ENCODE measurements at regions not wholly inside any gene's neighbourhood (a gene's known extent, or its start where the extent isn't known, plus 50 kb on each side); places are given as distances from the start of the nearest gene placed in this dataset.
A peak's percentile ranks its signal among the peaks of the same experiment; 100 is the strongest.

- Histone ChIP-seq H3K4me3 (no peak overlapping the region), H3K9me3 (no peaks in the 10 kb centered on the region), H3K27me3 (no peaks in the 10 kb centered on the region), H3K27ac (peak overlapping the region in 1 of 4 donors; percentile 21), H3K4me1 (peaks cover 0 to 3% (median 0%) of the 10 kb centered on the region in 3 donors), H3K36me3 (no peaks in the 10 kb centered on the region)
- no peak for TF ChIP-seq EP300 (IDR thresholded peaks at IDR 0.05)
- WGBS, 2 donors (ENCODE audit: low coverage in 1 of 2): 74% methylated on average over 2 to 3 of the region's 3 CpGs
- peak; percentile 10 for ATAC-seq
Measured at GRCh38 chr6:163813979-163814493, 399.5 kb downstream of the QKI start.

GRCh38 chr6:163811317-163811716 is 396.8 kb downstream of the QKI start:
- ATAC-seq: no peak
- H3K9me3 ChIP-seq: no peaks in the 10 kb centered on the region
- WGBS, 2 donors (ENCODE audit: low coverage in 1 of 2): 83 to 100% methylated on average over 1 of the region's 1 CpG

GRCh38 chr6:163809364-163809763 is 394.8 kb downstream of the QKI start:
- H3K27ac ChIP-seq: no peak overlapping the region
- H3K4me3 ChIP-seq: no peak overlapping the region
- ATAC-seq: no peak
- TF ChIP-seq EP300 (IDR thresholded peaks at IDR 0.05): no peak
- no peak for TF ChIP-seq POLR2AphosphoS5 (IDR thresholded peaks at IDR 0.05)
- no peak for TF ChIP-seq CTCF (IDR thresholded peaks at IDR 0.05)
- TF ChIP-seq POLR2A (IDR thresholded peaks at IDR 0.05): no peak
- H3K27me3 ChIP-seq: no peaks in the 10 kb centered on the region
- H3K36me3 ChIP-seq: no peaks in the 10 kb centered on the region
- no peaks in the 10 kb centered on the region for H3K9me3 ChIP-seq
- no peaks in the 10 kb centered on the region for H3K4me1 ChIP-seq
- 87 to 98% methylated on average over 5 to 7 of the region's 8 CpGs for WGBS, 2 donors (ENCODE audit: low coverage in 1 of 2)

More at GRCh38 chr6:163811317-163811716, 396.8 kb downstream of the QKI start:
- peaks cover 0 to 3% (median 0%) of the 10 kb centered on the region in 3 donors for H3K4me1 ChIP-seq
- no peaks in the 10 kb centered on the region for H3K27me3 ChIP-seq
- H3K27ac ChIP-seq: no peak overlapping the region
- no peak for TF ChIP-seq EP300 (IDR thresholded peaks at IDR 0.05)
- no peak for TF ChIP-seq CTCF (IDR thresholded peaks at IDR 0.05)
- TF ChIP-seq POLR2A (IDR thresholded peaks at IDR 0.05): no peak
- no peak for TF ChIP-seq POLR2AphosphoS5 (IDR thresholded peaks at IDR 0.05)
- H3K36me3 ChIP-seq: no peaks in the 10 kb centered on the region
- H3K4me3 ChIP-seq: no peak overlapping the region

- TF ChIP-seq EP300 (IDR thresholded peaks at IDR 0.05) (no peak), POLR2AphosphoS5 (IDR thresholded peaks at IDR 0.05) (no peak), POLR2A (IDR thresholded peaks at IDR 0.05) (no peak), CTCF (IDR thresholded peaks at IDR 0.05) (no peak)
- Histone ChIP-seq H3K9me3 (no peaks in the 10 kb centered on the region), H3K36me3 (no peaks in the 10 kb centered on the region), H3K4me1 (no peaks in the 10 kb centered on the region), H3K4me3 (no peak overlapping the region), H3K27ac (no peak overlapping the region), H3K27me3 (no peaks in the 10 kb centered on the region)
- 89 to 90% methylated on average over 2 to 5 of the region's 5 CpGs for WGBS, 2 donors (ENCODE audit: low coverage in 1 of 2)
- no peak for ATAC-seq
Measured at GRCh38 chr6:163808871-163809270, 394.4 kb downstream of the QKI start.

- H3K4me3 ChIP-seq: no peak overlapping the region
- no peaks in the 10 kb centered on the region for H3K27me3 ChIP-seq
- H3K4me1 ChIP-seq: no peaks in the 10 kb centered on the region
- TF ChIP-seq EP300 (IDR thresholded peaks at IDR 0.05) (no peak), POLR2AphosphoS5 (IDR thresholded peaks at IDR 0.05) (no peak), CTCF (IDR thresholded peaks at IDR 0.05) (no peak), POLR2A (IDR thresholded peaks at IDR 0.05) (no peak)
- 73 to 100% methylated on average over 2 to 6 of the region's 6 CpGs for WGBS, 2 donors (ENCODE audit: low coverage in 1 of 2)
- no peaks in the 10 kb centered on the region for H3K36me3 ChIP-seq
- no peak overlapping the region for H3K27ac ChIP-seq
- no peaks in the 10 kb centered on the region for H3K9me3 ChIP-seq
- no peak for ATAC-seq
Measured at GRCh38 chr6:163808231-163808630, 393.7 kb downstream of the QKI start.
